Breast epithelium (tissue), 4 donors: ENCODE measurements at regions not wholly inside any gene's neighbourhood (a gene's known extent, or its start where the extent isn't known, plus 50 kb on each side); places are given as distances from the start of the nearest gene placed in this dataset.

ENCODE experiments used
- DNase-seq, 2 donors: peaks; one replicate each; pipeline ENCODE4 v3.0.0-alpha.2; 2019; ENCODE audit warnings: low spot score in 2 of 2
- H3K27ac ChIP-seq, 2 donors: fragments of 200-600 bp; sonication (generic) in 1 of 2; one replicate each; pipeline ENCODE4 v1.5.1; 2016 to 2019; ENCODE audit warnings: mild to moderate bottlenecking in 1 of 2
- H3K27me3 ChIP-seq, 2 donors: fragments of 200-600 bp; sonication (generic) in 1 of 2; one replicate each; pipeline versions ENCODE4 v1.5.1 to v1.6.0; 2017 to 2019; ENCODE audit warnings: control low read depth in 1 of 2, mild to moderate bottlenecking in 1 of 2
- H3K36me3 ChIP-seq: fragments of 200-600 bp; one replicate; pipeline ENCODE4 v1.5.1; 2019
- H3K4me1 ChIP-seq, 2 donors: fragments of 200-600 bp; sonication (generic); one replicate each; pipeline ENCODE4 v1.5.1; 2016 to 2019; ENCODE audit warnings: control low read depth in 1 of 2
- H3K4me3 ChIP-seq, 3 donors: fragments of 200-600 bp; sonication (generic); 1 replicate in 2 of 3; 2 replicates in 1 of 3; pipeline ENCODE4 v1.5.1; 2016 to 2019; ENCODE audit warnings: mild to moderate bottlenecking in 3 of 3, moderate library complexity in 2 of 3
- H3K9me3 ChIP-seq, 2 donors: fragments of 200-600 bp; sonication (generic) in 1 of 2; one replicate each; pipeline ENCODE4 v1.5.1; 2016 to 2019; ENCODE audit warnings: control low read depth in 1 of 2
- POLR2A ChIP-seq: fragments of 450-650 bp; IDR thresholded peaks from one replicate; pipeline ENCODE4 v1.6.1; 2016; ENCODE audit warnings: antibody characterized with exemption, mild to moderate bottlenecking, moderate library complexity
- POLR2AphosphoS5 ChIP-seq, 3 donors: sonication (generic); formaldehyde crosslinking; IDR thresholded peaks; one replicate each; pipeline ENCODE4 v1.6.1; 2017; ENCODE audit warnings: antibody characterized with exemption in 3 of 3
- intact Hi-C: fragments of 100-400 bp; cut with DNase I; formaldehyde crosslinking; loops from one replicate; pipeline ENCODE4 v1.15.1; 2023; ENCODE audit warnings: low total_unique reads
- TF ChIP-seq, protein P1 (sequence below), 3 donors: fragments of 450-650 bp; IDR thresholded peaks; one replicate each; pipeline ENCODE4 v1.5.1; 2016 to 2017; ENCODE audit warnings: antibody characterized with exemption in 3 of 3, mild to moderate bottlenecking in 3 of 3, moderate library complexity in 3 of 3

DNA sequence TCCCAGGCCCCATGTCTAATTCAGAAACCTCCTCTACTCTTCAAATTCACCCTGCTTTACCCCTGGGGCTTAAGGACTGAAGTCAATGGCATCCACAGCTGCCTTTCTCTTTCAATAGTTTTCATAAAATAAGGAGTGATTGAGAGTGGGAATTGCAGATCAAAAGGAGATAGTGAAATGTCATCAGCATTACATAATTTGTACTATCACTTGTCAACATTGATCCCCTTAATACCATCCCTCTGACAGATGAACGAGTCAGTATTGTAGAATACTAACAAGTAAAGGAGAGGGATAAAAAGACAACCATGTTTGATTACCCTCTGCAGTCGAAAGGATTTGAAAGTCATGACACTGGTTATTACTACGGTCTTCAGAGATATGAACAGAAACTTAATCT lies 212.4 kb downstream of the TMEM114 start:
- no peak overlapping the region for H3K4me3 ChIP-seq
- H3K27me3 ChIP-seq = no peaks in the 10 kb centered on the region
- H3K36me3 ChIP-seq = no peaks in the 10 kb centered on the region
- TF ChIP-seq, protein P1, sequence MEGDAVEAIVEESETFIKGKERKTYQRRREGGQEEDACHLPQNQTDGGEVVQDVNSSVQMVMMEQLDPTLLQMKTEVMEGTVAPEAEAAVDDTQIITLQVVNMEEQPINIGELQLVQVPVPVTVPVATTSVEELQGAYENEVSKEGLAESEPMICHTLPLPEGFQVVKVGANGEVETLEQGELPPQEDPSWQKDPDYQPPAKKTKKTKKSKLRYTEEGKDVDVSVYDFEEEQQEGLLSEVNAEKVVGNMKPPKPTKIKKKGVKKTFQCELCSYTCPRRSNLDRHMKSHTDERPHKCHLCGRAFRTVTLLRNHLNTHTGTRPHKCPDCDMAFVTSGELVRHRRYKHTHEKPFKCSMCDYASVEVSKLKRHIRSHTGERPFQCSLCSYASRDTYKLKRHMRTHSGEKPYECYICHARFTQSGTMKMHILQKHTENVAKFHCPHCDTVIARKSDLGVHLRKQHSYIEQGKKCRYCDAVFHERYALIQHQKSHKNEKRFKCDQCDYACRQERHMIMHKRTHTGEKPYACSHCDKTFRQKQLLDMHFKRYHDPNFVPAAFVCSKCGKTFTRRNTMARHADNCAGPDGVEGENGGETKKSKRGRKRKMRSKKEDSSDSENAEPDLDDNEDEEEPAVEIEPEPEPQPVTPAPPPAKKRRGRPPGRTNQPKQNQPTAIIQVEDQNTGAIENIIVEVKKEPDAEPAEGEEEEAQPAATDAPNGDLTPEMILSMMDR (IDR thresholded peaks at IDR 0.05) = no peak
- TF ChIP-seq POLR2AphosphoS5 (IDR thresholded peaks at IDR 0.05) = no peak
- TF ChIP-seq POLR2A = no peak
- no peak for DNase-seq
- no peaks in the 10 kb centered on the region for H3K9me3 ChIP-seq
- no peak overlapping the region for H3K27ac ChIP-seq
- intact Hi-C loops = no loop called here
- H3K4me1 ChIP-seq = no peaks in the 10 kb centered on the region

DNA sequence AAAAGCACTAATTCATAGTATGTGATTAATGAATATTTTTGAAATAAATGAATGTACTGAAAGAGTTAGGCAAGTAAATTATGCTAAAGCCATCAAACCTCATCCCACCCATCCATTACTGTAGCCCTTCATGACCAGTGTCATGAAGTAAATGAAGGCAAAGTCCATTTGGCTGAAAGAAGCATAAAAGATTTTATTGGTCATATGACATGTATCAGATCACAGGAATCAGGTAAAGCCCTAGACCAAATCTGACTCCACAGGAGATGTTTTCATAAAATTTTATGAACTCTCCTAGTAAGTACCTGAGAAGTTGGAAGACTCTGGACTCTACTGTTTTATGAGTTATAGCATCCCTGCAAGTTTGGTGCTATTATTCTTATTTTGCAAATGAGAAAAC lies 213.5 kb downstream of the TMEM114 start:
- Histone ChIP-seq H3K27me3 (no peaks in the 10 kb centered on the region), H3K36me3 (no peaks in the 10 kb centered on the region), H3K9me3 (no peaks in the 10 kb centered on the region), H3K4me1 (no peaks in the 10 kb centered on the region), H3K4me3 (no peak overlapping the region), H3K27ac (no peak overlapping the region)
- TF ChIP-seq, protein P1 (IDR thresholded peaks at IDR 0.05) = no peak
- TF ChIP-seq POLR2AphosphoS5 (IDR thresholded peaks at IDR 0.05) = no peak
- no peak for TF ChIP-seq POLR2A
- DNase-seq = no peak
- intact Hi-C loops = no loop called here

DNA sequence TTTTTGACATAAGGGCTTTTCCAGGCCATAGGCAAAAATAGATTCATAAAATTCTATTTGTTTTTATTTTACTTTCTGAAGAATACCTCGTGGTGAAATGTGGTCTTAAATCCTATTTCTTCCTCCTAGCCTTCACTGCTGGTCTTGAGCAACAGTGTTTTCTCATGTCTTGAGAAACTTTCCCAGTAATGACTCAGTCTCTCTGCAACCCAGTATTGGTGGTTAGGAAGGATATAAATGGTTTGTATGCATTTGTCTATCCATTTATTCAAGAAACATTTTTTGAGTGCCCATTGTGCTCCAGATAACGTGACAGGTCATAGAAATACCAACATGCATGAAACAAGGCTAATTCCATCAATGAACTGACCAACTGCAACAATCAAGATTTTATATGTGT lies 213.9 kb downstream of the TMEM114 start:
- no peaks in the 10 kb centered on the region for H3K36me3 ChIP-seq
- no peak overlapping the region for H3K27ac ChIP-seq
- H3K9me3 ChIP-seq = no peaks in the 10 kb centered on the region
- no peaks in the 10 kb centered on the region for H3K27me3 ChIP-seq
- DNase-seq = no peak
- H3K4me1 ChIP-seq = no peaks in the 10 kb centered on the region
- no peak overlapping the region for H3K4me3 ChIP-seq
- no peak for TF ChIP-seq POLR2A
- no peak for TF ChIP-seq POLR2AphosphoS5 (IDR thresholded peaks at IDR 0.05)
- TF ChIP-seq, protein P1 (IDR thresholded peaks at IDR 0.05) = no peak
- intact Hi-C loops = no loop called here

DNA sequence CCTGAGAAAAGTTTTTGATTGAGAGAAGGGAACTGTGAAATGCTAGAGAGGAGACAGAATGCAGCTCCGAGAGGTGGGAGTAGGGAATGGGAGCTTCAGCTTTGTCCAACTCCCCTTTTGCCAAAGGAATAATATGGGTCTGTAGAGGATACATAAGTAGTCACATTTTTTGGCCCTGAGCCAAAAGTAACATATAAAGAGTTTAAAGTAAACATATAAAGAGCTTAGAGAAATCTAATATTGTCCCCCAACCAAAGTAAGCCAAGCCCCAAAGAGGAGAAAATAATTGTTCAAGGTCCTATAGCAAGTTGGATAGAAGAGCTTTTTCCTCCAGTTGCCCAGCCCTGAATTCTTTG lies 215.1 kb downstream of the TMEM114 start:
- Histone ChIP-seq H3K4me1 (no peaks in the 10 kb centered on the region), H3K27me3 (no peaks in the 10 kb centered on the region)

DNA sequence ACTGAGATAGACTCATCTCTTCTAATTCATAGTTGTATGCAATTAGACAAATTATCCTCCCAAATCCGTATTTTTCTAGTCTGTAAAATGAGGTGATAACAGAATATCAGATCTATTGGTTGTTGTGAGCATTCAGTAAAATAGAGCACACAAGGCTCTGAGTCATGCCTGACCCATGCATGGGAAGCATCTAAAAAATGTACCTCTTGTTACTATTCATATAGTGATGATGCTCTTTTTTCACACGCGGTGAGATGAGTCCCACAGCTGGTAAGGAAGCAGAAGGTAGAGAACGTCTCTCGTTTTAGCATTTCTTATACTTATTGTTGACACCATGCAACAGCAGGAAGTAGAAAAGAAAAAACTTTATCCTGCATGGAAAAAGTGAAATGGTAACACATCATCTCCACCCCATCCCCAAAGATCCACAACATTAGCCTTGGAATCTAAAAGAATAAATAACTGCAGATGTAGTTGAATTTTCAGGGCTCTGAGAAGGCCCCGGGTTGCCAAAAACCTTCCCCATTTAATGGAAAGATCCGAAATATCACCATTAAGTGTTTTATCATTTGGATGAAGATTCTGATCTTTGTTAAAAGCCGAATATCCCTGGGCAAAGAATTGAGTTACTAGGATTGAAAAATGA lies 215.6 kb downstream of the TMEM114 start:
- Histone ChIP-seq H3K27me3 (no peaks in the 10 kb centered on the region), H3K4me1 (no peaks in the 10 kb centered on the region), H3K4me3 (no peak overlapping the region), H3K9me3 (peaks cover 0 to 7% of the 10 kb centered on the region in 2 donors), H3K27ac (no peak overlapping the region), H3K36me3 (no peaks in the 10 kb centered on the region)
- DNase-seq = no peak
- TF ChIP-seq POLR2AphosphoS5 (IDR thresholded peaks at IDR 0.05) (no peak), POLR2A (no peak)
- TF ChIP-seq, protein P1 (IDR thresholded peaks at IDR 0.05) = no peak
- intact Hi-C loops = no loop called here

More for the DNA sequence above, 215.1 kb downstream of the TMEM114 start:
- Histone ChIP-seq H3K4me3 (no peak overlapping the region), H3K9me3 (peaks cover 0 to 7% of the 10 kb centered on the region in 2 donors), H3K36me3 (no peaks in the 10 kb centered on the region), H3K27ac (no peak overlapping the region)
- TF ChIP-seq, protein P1 (IDR thresholded peaks at IDR 0.05) = no peak
- TF ChIP-seq POLR2AphosphoS5 (IDR thresholded peaks at IDR 0.05) (no peak), POLR2A (no peak)
- no peak for DNase-seq
- intact Hi-C loops = no loop called here
